ENCODE measurements at regions not wholly inside any gene's neighbourhood (a gene's known extent, or its start where the extent isn't known, plus 50 kb on each side); places are given as distances from the start of the nearest gene placed in this dataset.

DNA sequence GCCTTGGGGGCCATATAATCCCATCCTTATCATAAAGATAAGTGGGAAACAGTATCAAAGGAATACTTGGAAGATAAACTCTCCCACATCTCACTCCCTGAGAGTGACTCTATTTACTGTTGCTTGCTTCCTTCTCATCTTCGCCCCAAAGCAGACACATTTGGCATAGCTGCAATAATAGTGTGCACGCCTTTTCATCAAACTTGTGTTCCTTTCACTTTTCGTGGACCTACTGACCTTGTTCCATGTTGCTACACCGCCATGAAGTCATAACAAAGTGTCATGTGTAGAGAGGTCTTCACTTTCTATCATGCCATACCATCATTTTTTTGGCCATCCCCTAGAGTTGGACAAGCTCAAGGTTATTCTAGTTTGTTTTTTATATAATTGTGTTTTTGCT, 200.0 kb upstream of the MSX2 start (continued):
- TF ChIP-seq ATF2 (IDR thresholded peaks at IDR 0.05; ENCODE audit: low read length) (no peak), TBP (IDR thresholded peaks at IDR 0.05; ENCODE audit: low read depth, low read length) (no peak), GABPA (IDR thresholded peaks at IDR 0.05; ENCODE audit: borderline replicate concordance, insufficient read depth, low read length) (no peak), NANOG (IDR thresholded peaks at IDR 0.05; ENCODE audit: insufficient read depth, low read depth, low read length, poor library complexity, severe bottlenecking) (no peak), SIRT6 (IDR thresholded peaks at IDR 0.05; ENCODE audit: low read length) (no peak), KDM1A (IDR thresholded peaks at IDR 0.05; ENCODE audit: borderline replicate concordance, low read length) (no peak), CHD2 (IDR thresholded peaks at IDR 0.05; ENCODE audit: low read length) (no peak), RBBP5 (IDR thresholded peaks at IDR 0.05; ENCODE audit: borderline replicate concordance, low read depth, low read length) (no peak)
